ENCODE measurements at regions not wholly inside any gene's neighbourhood (a gene's known extent, or its start where the extent isn't known, plus 50 kb on each side); places are given as distances from the start of the nearest gene placed in this dataset.

GRCh38 chr4:82071951-82072350, 301.8 kb downstream of the HNRNPD start:
- DNase-seq, result no peak

GRCh38 chr4:82069883-82070638, 303.7 kb downstream of the HNRNPD start:
- no peak for DNase-seq

- DNase-seq, result no peak
These were observed 310.8 kb downstream of the HNRNPD start for GRCh38 chr4:82063017-82063416.

GRCh38 chr4:82057990-82058544, 315.7 kb downstream of the HNRNPD start:
- DNase-seq, result no peak

- DNase-seq, result no peak
These were observed 318.6 kb downstream of the HNRNPD start for GRCh38 chr4:82055156-82055555.

GRCh38 chr4:82053396-82053795, 320.4 kb downstream of the HNRNPD start:
- no peak for DNase-seq

GRCh38 chr4:82050796-82051195, 323.0 kb downstream of the HNRNPD start:
- no peak for DNase-seq

- DNase-seq, result no peak
These were observed 324.5 kb downstream of the HNRNPD start for GRCh38 chr4:82049294-82049693.

GRCh38 chr4:82047731-82048130, 326.1 kb downstream of the HNRNPD start:
- no peak for DNase-seq

GRCh38 chr4:82046796-82047195, 327.0 kb downstream of the HNRNPD start:
- DNase-seq, result no peak

- no peak for DNase-seq
These were observed 328.5 kb downstream of the HNRNPD start for GRCh38 chr4:82045267-82045666.

GRCh38 chr4:82044141-82044993, 329.4 kb downstream of the HNRNPD start:
- DNase-seq, result peak in 1 of 2 donors; percentile 20

GRCh38 chr4:82043809-82044137, 330.0 kb downstream of the HNRNPD start:
- no peak for DNase-seq

GRCh38 chr4:82043081-82043808, 330.5 kb downstream of the HNRNPD start:
- no peak for DNase-seq

- DNase-seq, result no peak
These were observed 331.7 kb downstream of the HNRNPD start for GRCh38 chr4:82042042-82042441.

GRCh38 chr4:82038936-82039335, 334.9 kb downstream of the HNRNPD start:
- DNase-seq, result no peak

- no peak for DNase-seq
These were observed 337.6 kb downstream of the HNRNPD start for GRCh38 chr4:82036181-82036580.

- DNase-seq, result no peak
These were observed 338.9 kb downstream of the HNRNPD start for GRCh38 chr4:82034878-82035277.

GRCh38 chr4:82033862-82034261, 339.9 kb downstream of the HNRNPD start:
- DNase-seq, result no peak

GRCh38 chr4:82031376-82031927, 342.3 kb downstream of the HNRNPD start:
- no peak for DNase-seq

- DNase-seq, result no peak
These were observed 356.1 kb downstream of the HNRNPD start for GRCh38 chr4:82017680-82018079.

GRCh38 chr4:82005158-82005557, 368.6 kb downstream of the HNRNPD start:
- DNase-seq, result no peak

- DNase-seq, result no peak
These were observed 376.5 kb downstream of the HNRNPD start for GRCh38 chr4:81997313-81997712.
